Activated naive CD4-positive, alpha-beta T cell treated with anti-CD3 and anti-CD28 coated beads, Interleukin-2, amount 10 ng/mL, durations not matched to agents 7 days and 5 days (primary cell): ENCODE measurements at regions not wholly inside any gene's neighbourhood (a gene's known extent, or its start where the extent isn't known, plus 50 kb on each side); places are given as distances from the start of the nearest gene placed in this dataset.
"Not testable (repeated sequence)": the region's sequence is repeated elsewhere in the genome, so short reads cannot be mapped to it uniquely, and the experiment has no call there.

Experiments
- CTCF ChIA-PET: fragments of 350-600 bp; sonication (Branson Sonifier 250); formaldehyde crosslinking; loops from one replicate; lab custom pipeline; 2021; ENCODE audit warnings: antibody characterized with exemption; lab: Charles Lee
- DNase-seq: peaks from one replicate; pipeline ENCODE4 v3.0.0-alpha.2; 2020
- H3K27ac Mint-ChIP-seq: one replicate; pipeline ENCODE4 v1.8.0; 2021; ENCODE audit warnings: mild to moderate bottlenecking, moderate library complexity, mixed read lengths
- H3K27me3 Mint-ChIP-seq: one replicate; pipeline ENCODE4 v1.8.0; 2021; ENCODE audit warnings: mild to moderate bottlenecking, mixed read lengths
- H3K36me3 Mint-ChIP-seq: one replicate; pipeline ENCODE4 v1.8.0; 2021; ENCODE audit warnings: mixed read lengths
- H3K4me1 Mint-ChIP-seq: one replicate; pipeline ENCODE4 v1.8.0; 2021; ENCODE audit warnings: mixed read lengths
- H3K4me3 Mint-ChIP-seq: one replicate; pipeline ENCODE4 v1.8.0; 2021; ENCODE audit warnings: mild to moderate bottlenecking, moderate library complexity, mixed read lengths
- H3K9me3 Mint-ChIP-seq: one replicate; pipeline ENCODE4 v1.8.0; 2021; ENCODE audit warnings: mixed read lengths

GRCh38 chr16:14016362-14016761 is 54.8 kb upstream of the MRTFB start:
- H3K27me3 Mint-ChIP-seq = peaks cover 21% of the 10 kb centered on the region
- H3K4me3 Mint-ChIP-seq, H3K27ac Mint-ChIP-seq, H3K9me3 Mint-ChIP-seq, H3K36me3 Mint-ChIP-seq, CTCF ChIA-PET, DNase-seq, H3K4me1 Mint-ChIP-seq: not testable (repeated sequence)

- Mint-ChIP-seq H3K4me3 (no peak overlapping the region), H3K27ac (no peak overlapping the region), H3K27me3 (peaks cover 17% of the 10 kb centered on the region), H3K9me3 (no peaks in the 10 kb centered on the region), H3K36me3 (no peaks in the 10 kb centered on the region), H3K4me1 (no peaks in the 10 kb centered on the region)
- CTCF ChIA-PET = no interaction called here
- DNase-seq = no peak
Observed at GRCh38 chr16:14017886-14018285, 53.2 kb upstream of the MRTFB start.

- H3K36me3 Mint-ChIP-seq = no peaks in the 10 kb centered on the region
- H3K9me3 Mint-ChIP-seq = no peaks in the 10 kb centered on the region
- no peak overlapping the region for H3K27ac Mint-ChIP-seq
- H3K4me1 Mint-ChIP-seq = no peaks in the 10 kb centered on the region
- CTCF ChIA-PET = interaction anchor here (0.9 kb wide), 1 partner anchor 95 kb away, joined by 3 read pairs; no protein-coding TSS in a partner anchor
- H3K27me3 Mint-ChIP-seq = peaks cover 17% of the 10 kb centered on the region
- no peak overlapping the region for H3K4me3 Mint-ChIP-seq
- DNase-seq = no peak
Observed at GRCh38 chr16:14018851-14019250, 52.3 kb upstream of the MRTFB start.

- H3K9me3 Mint-ChIP-seq = no peaks in the 10 kb centered on the region
- no peak overlapping the region for H3K4me3 Mint-ChIP-seq
- DNase-seq = no peak
- CTCF ChIA-PET = no interaction called here
- H3K4me1 Mint-ChIP-seq = no peaks in the 10 kb centered on the region
- H3K36me3 Mint-ChIP-seq = no peaks in the 10 kb centered on the region
- peaks cover 10% of the 10 kb centered on the region for H3K27me3 Mint-ChIP-seq
- no peak overlapping the region for H3K27ac Mint-ChIP-seq
Observed at GRCh38 chr16:14020141-14020540, 51.0 kb upstream of the MRTFB start.
